ENCODE measurements at regions not wholly inside any gene's neighbourhood (a gene's known extent, or its start where the extent isn't known, plus 50 kb on each side); places are given as distances from the start of the nearest gene placed in this dataset.

DNA sequence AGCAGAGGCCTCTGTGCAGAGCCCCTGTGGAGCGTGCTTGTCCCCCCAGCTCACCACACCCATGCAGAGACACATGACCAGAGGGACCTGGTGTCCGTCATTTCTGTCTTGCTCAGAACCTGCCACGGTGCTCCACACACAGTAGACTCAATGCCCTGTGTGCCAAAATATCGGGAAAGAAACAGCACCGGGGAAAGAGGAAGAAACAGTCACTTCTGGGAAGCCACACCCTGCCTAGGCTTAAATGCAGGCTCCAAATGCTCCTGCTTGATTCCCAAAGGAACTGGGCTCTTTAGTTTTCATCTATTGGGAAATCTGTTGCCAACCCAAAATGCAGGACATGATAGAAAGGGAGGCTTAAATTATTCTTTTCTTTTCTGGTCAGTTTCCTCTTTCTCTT, 503.9 kb downstream of the CD83 start:
- DNase-seq: no peak
- ATAC-seq: peak; percentile 23
- intact Hi-C loops (cut with micrococcal nuclease): no loop called here

DNA sequence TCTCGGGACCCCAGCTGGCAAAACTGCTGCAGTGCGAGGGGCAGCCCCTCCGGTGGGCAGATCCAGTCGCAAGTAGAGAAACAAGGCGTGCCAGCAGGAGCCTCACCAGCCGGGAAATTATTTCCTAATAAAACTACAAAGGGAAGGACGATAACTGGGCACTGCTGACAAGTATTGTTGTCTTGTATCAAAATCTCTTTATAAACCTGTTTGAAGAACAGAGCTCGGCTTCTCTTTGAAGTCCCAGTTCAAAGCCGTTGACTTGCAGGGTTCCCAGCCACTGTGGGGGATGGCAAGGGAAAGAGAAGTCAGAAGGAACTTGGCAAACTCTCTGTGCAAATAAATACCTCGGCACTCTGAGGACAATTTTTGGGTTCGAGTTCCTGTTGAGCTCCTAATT, 504.5 kb downstream of the CD83 start:
- DNase-seq (no peak), ATAC-seq (no peak)
- intact Hi-C loops (cut with micrococcal nuclease): no loop called here

GRCh38 chr6:14622909-14623505, 505.4 kb downstream of the CD83 start:
- ATAC-seq (no peak), DNase-seq (no peak)
- intact Hi-C loops (cut with micrococcal nuclease): no loop called here

GRCh38 chr6:14625173-14625895, 507.8 kb downstream of the CD83 start:
- intact Hi-C loops (cut with micrococcal nuclease): no loop called here
- DNase-seq (no peak), ATAC-seq (no peak)

GRCh38 chr6:14626556-14626955, 509.0 kb downstream of the CD83 start:
- DNase-seq (no peak), ATAC-seq (no peak)
- intact Hi-C loops (cut with micrococcal nuclease): no loop called here

GRCh38 chr6:14630016-14630415, 512.4 kb downstream of the CD83 start:
- ATAC-seq: no peak
- no peak for DNase-seq
- intact Hi-C loops (cut with micrococcal nuclease): no loop called here

DNA sequence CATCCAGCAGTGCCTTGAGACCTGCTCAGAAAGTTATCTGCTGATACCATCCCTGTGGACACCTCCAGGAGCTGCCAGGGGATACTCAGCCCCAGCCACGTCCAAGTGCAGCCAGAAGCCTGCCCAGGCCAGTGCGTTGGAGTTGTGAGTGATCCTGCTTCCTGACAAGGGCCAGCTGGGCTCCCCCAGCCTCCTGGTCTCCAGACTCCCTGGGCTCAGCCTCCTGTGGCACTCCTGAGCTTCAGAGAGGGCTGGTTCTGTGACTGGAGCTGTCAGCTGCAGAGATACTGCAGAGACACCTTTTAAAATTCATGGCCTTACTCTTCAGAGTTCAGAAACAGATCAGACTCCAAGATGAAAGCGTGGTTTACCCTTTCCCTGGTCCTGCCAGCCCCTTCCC, 515.9 kb downstream of the CD83 start:
- ATAC-seq (no peak), DNase-seq (no peak)
- intact Hi-C loops (cut with micrococcal nuclease): no loop called here

DNA sequence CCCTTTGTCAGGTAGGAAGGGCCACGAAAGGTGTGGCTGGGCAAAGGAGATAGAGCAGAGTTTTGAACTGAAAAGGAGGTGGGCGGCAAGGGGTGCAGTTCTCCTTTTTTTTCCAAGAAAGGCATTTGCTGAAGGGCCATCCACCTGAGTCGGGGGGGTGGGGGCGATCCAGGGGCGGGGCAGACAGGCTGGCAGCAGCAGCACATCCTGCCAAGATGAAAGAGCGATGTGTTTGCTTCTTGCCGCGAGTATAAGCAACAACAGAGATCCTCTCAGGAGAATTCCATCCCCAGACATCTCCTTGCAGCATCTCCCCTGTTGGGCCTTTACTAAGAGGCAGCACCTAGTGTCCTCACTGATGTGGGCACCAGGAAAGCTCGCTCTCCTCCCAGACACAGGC, 516.5 kb downstream of the CD83 start:
- ATAC-seq (no peak), DNase-seq (no peak)
- intact Hi-C loops (cut with micrococcal nuclease): no loop called here

DNA sequence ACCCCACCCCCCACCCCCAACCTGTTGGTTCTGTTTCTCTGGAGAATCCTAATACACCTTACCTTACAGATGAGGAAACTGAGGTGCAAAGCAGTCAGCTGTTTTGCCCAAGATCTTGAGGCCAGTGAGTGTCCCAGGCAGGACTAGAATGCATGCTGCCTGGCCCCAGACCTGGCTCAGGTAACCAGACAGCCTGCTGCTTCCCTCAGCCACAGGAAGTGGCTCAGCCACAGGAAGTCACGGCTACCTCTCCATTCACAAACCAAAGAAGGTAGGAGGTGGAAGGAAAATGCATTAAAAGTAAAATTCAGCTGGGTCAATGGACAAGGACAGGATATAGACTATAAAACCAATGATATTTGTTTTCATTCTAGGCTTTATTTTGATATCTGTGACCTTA, 517.6 kb downstream of the CD83 start:
- ATAC-seq (no peak), DNase-seq (no peak)
- intact Hi-C loops (cut with micrococcal nuclease): no loop called here

GRCh38 chr6:14635934-14636591, 518.5 kb downstream of the CD83 start:
- intact Hi-C loops (cut with micrococcal nuclease): no loop called here
- ATAC-seq: no peak
- DNase-seq: no peak

GRCh38 chr6:14638435-14638905, 520.9 kb downstream of the CD83 start:
- no peak for ATAC-seq
- DNase-seq: no peak
- intact Hi-C loops (cut with micrococcal nuclease): no loop called here

DNA sequence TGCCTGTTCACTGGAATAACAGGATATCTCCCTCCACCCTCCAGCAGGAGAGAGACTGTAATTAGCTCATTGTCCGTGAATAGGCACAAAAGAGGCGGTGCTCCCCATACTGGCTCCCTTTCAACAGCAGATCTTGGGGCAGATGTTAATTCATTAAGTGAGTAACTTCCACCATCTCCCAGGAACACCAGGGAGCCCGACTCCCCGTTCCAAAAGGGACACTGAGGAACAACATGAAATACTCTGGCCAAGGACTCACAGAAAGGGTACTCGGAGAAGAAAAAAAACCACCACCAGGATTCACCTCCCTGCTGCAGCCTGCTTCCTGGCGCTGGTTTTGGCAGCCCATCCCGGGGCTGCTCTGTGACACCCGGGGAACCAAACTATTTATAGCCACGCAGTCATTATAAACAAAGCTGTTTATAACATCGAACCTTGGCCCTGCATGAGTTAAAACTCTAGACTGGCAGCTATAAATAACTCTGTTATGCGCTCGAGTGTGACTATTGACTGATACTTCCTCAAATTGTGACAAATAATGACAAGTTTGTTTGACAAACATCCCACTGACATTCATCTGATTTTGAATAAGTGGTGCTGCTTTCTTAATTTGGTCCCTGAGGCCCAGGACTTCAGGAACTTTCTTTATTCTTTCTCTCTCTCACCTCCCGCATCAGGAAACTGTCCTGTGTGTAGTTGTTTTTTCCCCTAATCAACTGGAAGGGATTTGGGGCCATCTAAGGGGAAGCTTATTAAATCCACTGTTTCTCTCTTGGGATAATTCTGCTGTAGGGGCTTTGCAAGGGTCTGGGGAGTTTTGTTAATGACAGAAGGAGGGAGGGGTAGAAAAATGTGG, 521.6 kb downstream of the CD83 start:
- intact Hi-C loops (cut with micrococcal nuclease): no loop called here
- peak; percentile 80 for DNase-seq
- ATAC-seq: peak; percentile 96

DNA sequence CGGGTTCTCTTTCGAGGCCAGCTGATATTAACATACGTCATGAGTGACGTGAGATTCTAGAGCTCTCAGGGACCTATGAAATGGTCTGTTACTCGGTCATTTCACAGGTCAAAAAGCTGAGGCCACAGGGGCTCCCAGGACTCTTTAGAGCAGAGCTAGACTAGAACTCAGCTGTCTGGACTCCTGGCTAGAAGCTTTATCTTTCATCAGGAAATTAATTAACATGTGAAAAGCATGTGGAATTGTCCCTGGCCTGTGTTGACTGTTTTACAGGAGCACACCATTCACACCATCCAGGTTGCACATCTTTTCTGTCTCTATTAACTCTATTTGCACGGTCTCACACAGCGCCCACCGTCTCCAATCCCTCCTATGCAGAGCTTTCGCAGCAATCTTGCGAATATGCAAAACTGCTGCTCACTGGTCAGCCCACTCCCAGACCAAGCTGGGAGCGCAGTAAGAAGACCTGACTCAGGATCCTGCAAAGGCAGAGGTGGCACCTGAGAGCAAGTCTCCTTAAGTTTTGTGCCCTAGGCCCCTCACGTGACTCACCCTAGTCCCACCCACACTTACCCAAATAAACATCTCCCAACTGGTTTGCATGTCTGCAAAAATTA, 522.5 kb downstream of the CD83 start:
- intact Hi-C loops (cut with micrococcal nuclease): no loop called here
- no peak for ATAC-seq
- no peak for DNase-seq

GRCh38 chr6:14640631-14641030, 523.1 kb downstream of the CD83 start:
- intact Hi-C loops (cut with micrococcal nuclease): no loop called here
- ATAC-seq: no peak
- DNase-seq: no peak

GRCh38 chr6:14641423-14642135, 524.0 kb downstream of the CD83 start:
- peak; percentile 40 for ATAC-seq
- intact Hi-C loops (cut with micrococcal nuclease): no loop called here
- no peak for DNase-seq

- DNase-seq: no peak
- intact Hi-C loops (cut with micrococcal nuclease): no loop called here
- ATAC-seq: no peak
These were observed 524.5 kb downstream of the CD83 start for GRCh38 chr6:14642136-14642505.

GRCh38 chr6:14642842-14643241, 525.3 kb downstream of the CD83 start:
- no peak for DNase-seq
- intact Hi-C loops (cut with micrococcal nuclease): no loop called here
- ATAC-seq: no peak

- ATAC-seq: no peak
- intact Hi-C loops (cut with micrococcal nuclease): no loop called here
- DNase-seq: no peak
These were observed 526.8 kb downstream of the CD83 start for GRCh38 chr6:14644381-14644780.

DNA sequence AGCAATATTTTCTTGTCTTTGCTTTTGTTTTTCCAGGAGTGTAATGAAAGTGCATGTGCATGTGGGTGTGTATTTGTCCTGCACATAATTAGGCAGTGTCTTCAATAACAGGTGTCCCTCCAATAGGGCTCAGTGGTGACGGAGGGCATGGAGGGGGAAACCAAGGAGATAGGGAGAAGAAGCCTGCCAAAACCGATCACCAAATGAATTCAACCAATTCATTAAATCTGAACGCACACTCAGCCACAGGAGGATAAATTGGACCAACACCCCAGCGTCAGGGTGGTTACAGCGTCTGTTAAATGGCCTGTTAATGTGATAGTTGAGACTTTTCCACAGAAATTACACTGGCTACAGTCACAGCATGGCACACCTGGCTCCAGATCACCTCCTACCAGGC, 527.6 kb downstream of the CD83 start:
- no peak for DNase-seq
- ATAC-seq: no peak
- intact Hi-C loops (cut with micrococcal nuclease): no loop called here
